NCI-H1105 treated with DMSO at 0.1 percent for 48 hours (cell line): ENCODE measurements at regions not wholly inside any gene's neighbourhood (a gene's known extent, or its start where the extent isn't known, plus 50 kb on each side); places are given as distances from the start of the nearest gene placed in this dataset.
"Not testable (repeated sequence)": the region's sequence is repeated elsewhere in the genome, so short reads cannot be mapped to it uniquely, and the experiment has no call there.

Experiments used
- DNase-seq: peaks from one replicate; lab custom pipeline; 2025; lab: John Stamatoyannopoulos, UW

DNA sequence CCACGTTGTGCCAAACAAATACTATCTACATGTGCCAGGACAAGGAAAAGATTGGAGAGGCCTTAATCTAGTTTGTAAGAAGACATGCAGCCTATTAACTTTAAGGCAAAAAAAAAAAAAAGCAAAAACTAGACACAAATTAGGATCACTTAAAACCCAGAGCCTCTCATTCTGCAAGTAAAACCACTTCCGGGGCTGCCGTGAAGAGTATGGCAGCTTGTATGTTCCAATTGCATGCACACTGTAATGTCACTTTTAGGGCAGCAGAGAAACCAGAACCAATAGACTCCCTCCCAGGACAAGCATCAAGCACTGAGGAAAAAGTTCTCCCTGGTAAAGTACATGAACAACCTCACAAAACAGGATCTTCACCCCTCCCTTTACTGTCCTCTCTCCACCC, 70.6 kb downstream of the RSL24D1 start:
- DNase-seq, result no peak

DNA sequence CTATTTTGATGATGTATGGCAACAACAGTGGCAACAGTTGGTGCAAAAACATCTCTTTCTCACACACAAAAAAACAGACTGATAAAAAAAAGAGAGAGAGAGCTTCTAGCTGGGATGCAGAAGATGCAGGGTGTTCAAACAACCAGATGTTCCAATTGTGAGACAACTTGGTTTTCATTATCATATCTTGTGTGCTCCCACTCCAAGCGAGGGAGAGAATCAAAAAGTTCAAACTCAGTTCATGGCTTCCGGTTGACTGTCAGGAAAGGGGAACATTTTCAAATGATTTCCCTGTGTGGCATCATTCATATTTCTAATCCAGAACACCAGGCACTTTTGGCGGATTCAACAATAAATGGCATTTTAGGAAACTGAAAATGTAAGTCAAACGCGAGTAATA, 72.1 kb downstream of the RSL24D1 start:
- DNase-seq, result no peak

DNA sequence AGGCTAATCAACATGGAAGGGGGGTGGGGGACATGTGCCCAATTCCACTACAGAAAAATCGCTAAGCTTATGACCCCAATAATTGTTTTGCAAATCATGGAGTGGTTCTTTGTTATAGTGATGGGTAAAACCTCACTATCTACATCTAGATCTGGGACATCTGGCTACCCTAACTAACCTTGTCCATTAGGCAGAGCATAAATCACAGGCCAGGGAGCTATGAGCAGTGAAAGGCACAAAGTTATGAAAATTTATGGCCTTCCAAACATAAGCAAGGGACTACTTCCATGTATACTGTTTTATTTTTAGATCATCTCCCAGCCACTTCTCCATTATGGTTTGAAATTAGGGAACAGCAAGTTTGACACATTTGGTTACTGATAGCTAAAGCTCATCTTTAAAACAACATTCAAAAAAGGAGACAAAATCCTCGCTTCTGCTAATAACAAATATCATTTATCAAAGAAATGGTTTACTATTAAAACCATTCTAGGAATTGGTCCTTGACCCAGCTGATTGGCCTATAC, 78.3 kb downstream of the RSL24D1 start:
- no peak for DNase-seq

DNA sequence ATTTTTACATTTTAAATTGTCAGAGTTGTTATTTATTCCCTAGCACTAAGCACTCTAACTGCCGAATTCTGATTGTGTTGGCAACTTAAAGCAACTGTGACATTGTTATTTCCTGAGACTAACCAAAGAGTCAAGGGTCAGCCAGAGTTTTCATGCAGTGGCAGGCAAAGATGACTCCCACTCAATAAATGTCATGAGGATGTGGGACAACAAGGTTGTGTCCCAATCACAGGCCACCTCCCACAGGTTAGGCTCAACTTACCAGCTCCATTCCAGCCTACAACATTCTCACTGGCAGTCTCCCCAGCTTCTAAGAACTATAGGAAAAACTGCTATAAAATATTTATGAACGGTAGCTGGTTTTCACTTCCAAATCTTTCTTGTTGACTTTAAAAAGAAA, 80.1 kb downstream of the RSL24D1 start:
- DNase-seq, result no peak

DNA sequence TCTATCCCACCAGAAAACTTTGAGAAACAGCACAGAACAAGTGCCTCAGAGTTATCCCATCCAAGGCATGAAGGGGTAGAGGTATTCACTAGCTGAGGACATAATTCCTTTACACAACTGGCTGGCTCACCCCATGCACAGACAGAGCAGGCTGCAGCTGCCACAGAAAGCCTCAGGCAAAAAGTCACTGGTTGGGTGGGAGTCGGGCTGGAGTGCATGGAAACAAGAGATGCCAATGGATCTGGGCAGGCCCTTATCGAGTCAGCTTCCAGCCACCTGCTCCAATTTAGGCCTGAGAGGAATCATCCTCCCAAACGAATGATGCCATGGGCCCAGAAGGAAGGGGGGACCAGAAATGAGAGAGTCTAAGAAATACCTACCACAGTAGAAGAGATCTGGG, 83.0 kb downstream of the RSL24D1 start:
- DNase-seq, result no peak

DNA sequence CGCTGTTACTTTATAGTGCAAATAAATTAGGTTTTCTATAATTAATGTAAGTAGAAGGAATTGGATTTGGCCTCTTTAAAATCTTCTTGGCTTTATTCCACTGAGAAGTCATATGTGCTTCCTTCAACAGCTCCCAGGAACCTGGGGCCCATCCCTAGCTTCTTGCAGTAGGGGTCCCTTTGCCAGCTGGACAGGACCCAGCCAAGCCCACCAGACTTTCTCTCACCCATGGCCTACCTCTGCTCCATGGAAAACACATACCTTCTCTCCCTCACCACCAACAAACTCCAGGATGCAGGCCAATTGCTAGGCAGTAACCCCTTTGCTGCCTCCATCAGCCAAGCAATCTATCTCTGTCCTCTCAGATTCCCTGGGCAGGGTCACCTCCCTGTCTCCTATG, 84.0 kb downstream of the RSL24D1 start:
- no peak for DNase-seq

DNA sequence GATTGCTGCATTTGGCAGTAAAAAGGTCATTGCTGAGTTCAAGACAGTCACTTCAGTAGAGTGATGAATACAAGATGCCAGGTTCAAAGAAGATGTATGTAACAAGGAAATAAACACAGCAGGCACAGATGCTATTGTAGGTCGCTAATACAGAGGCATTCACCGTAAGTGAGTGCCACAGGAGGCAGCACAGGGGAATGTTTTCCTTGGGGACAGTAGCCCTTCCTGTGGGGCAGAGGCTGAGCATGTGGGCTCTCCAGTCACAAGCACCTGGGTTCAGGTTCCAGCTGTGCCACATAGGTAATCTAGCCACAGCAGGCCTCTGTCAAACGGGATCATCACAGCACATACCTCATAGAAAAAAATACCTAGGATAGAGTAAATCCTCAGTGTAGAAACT, 86.3 kb downstream of the RSL24D1 start:
- no peak for DNase-seq

- peak; percentile 24 for DNase-seq
Observed at GRCh38 chr15:55108858-55109518, 87.8 kb downstream of the RSL24D1 start.

DNA sequence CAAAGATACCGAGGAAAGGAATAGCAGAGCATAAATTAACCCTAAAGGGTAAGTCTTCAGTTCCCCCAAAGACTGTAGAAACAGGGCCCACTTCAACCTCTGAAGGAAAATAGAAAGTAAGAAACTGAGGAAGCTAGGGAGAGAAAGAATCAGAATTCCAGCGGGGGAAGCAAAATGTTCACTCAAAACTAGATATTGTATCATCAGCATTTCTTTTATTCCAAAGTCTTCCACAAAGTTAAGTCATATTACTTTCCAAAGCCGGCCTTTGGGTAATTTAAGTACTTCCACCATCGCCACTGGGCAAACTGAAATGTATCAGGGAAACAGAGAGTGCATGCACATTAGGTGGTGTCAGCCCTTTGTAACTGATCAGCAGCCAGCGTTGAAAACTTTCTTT, 88.3 kb downstream of the RSL24D1 start:
- no peak for DNase-seq

- no peak for DNase-seq
Observed at GRCh38 chr15:55106155-55106554, 90.6 kb downstream of the RSL24D1 start.

DNA sequence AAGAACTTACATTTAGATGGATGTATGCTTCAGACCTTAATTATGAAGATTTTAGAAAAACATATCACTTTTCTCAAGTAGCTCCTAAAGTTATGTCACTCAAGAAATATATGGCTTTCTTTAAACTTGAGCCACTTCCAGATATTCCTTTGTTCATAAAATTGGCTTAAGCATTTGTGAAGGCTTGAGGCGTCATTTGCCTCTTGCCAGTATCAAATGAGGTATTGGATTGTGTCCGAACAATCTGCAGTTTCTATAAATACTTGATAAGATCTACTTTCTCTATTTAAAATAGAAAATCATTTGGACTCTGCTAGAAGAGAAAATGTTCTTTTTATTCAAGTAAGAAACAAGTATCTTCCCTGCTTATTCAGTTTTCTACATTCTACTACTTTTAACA, 102.6 kb downstream of the RSL24D1 start:
- no peak for DNase-seq

DNA sequence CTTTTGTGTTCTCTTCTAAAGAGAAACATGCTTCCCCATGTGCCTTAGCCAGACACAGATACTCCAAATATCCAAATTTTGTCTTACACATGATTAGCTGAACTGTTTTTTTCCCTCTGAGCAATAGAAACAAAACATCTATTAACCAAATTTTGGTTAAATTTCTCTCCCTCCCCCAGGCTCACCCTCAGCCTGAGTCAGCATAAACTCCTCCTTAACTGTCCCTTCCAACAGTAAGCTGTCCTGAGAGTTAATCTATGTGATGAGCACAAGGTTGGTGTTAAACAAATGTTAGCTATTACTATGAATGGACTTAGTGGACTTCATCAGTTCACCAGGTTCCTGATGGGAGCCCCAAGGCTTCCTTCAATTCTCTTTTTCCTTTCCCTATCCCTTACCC, 108.5 kb downstream of the RSL24D1 start:
- DNase-seq, result no peak

GRCh38 chr15:55084673-55085072, 112.1 kb downstream of the RSL24D1 start:
- DNase-seq, result no peak

DNA sequence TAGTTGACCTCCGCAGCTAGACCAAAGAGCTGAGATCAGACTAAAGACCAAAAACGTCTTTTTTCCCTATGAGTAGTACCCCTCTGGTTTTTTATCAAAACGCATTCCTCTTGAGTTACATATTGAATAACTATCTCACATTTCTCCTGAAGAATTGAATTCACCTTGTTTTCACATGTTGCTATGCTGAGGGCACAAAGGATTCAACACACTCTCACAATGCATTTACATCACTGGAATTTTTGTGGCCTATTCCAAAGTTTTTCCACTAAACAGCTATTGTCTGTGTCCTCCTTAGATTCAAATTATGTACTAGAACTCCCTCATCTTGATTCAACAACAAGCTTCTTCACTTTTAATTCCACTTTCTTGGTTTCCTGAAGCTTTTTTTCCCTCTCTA, 112.5 kb downstream of the RSL24D1 start:
- DNase-seq, result no peak

DNA sequence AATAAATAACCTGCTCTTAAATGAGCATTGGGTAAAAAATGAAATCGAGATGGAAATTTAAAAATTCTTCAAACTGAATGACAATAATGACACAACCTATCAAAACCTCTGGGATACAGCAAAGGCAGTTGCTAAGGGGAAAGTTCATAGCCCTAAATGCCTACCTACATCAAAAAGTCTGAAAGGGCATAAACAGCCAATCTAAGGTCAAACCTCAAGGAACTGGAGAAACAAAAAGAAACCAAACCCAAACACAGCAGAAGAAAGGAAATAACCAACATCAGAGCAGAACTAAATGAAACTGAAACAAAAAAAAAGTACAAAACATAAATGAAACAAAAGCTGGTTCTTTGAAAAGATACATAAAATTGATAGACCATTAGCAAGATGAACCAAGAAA, 119.7 kb downstream of the RSL24D1 start:
- not testable (repeated sequence) for DNase-seq

DNA sequence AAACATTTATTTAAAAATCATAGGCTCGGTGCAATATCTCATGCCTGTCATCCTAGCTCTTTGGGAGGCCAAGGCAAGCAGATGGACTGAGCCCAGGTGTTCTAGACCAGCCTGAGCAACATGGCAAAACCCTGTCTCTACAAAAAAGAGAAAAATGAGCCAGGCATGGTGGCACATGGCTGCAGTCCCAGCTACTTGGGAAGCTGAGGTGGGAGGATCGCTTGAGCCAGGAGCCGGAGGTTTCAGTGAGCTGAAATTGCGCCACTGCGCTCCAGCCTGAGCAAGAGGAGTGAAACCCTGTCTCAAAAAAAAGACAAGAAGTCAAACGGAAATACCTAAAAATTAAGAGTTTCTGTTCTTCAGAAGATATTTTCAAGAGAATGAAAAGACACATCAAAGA, 122.3 kb downstream of the RSL24D1 start:
- no peak for DNase-seq

GRCh38 chr15:55063970-55064369, 132.8 kb downstream of the RSL24D1 start:
- not testable (repeated sequence) for DNase-seq

DNA sequence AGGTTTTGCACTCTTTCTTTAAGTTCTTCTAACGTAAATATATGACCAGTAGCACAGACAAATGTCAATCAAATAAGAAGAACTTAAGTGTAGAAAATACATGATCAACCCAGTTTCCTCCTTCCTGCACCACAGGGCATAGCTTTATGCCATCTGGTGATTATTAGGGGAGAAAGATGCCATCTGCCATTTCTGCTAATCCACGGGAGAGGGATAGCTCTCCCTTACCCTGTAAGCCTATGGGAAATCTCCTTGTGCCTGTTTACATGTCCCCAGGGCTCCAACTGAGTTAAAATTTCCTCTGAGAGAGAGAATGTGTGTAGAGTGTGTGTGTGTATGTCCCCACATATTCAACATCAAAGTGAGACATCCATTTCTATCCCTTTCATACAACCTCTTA, 135.9 kb downstream of the RSL24D1 start:
- no peak for DNase-seq

DNA sequence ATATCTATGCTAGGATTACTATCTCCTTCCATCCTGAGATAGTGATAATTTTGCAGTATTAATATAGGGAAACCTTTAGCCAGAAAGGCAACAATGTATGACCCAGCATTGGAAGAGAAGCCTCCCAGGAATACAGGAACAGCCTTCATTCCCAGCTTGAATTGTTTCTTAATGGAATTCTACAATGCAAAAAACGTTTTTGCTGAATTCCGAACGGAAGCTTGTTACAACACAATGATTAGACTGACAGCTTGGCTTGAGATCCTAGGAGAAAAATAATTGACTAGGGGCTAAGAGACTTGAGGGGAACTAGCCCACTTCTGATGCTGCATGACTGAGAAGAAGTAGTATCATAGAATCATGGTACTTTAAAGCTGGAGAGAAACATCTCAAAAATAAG, 140.2 kb downstream of the RSL24D1 start:
- no peak for DNase-seq

DNA sequence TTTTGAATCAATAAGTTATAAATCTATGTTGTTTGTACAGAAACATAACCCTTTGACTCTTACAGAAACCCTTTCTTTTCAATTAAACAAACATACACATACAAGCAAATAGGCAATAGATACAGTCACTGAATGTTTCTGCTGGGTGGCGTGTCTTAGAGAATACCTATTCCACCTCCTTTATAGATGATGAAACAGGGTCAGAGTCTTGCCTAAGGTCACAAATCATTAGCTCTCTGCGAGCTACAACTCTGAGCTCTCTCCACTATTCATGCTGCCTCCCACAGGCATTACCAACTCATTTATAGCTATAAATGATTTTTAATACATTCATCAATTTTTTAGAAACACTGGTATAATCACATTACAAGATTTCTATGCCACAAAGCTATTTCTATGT, 152.6 kb downstream of the RSL24D1 start:
- no peak for DNase-seq

DNA sequence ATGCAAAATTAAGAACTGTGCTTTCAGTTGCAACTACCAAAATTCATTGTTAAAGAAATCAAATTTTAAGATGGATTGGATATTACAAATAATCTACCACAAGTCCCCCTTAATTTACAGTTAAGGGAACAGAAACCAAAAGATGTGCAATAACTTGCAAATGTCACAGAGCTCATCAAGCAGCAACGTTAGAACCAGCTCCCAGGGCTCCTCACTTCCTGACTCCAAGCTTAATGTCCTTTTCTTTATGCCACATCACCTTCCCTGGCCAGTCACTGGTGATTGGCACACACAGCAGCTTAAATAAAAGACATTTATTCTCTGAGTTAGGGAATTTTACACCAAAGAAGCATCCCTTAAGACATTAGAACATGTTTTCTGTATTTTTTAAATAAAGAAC, 159.7 kb downstream of the RSL24D1 start:
- DNase-seq, result no peak

DNA sequence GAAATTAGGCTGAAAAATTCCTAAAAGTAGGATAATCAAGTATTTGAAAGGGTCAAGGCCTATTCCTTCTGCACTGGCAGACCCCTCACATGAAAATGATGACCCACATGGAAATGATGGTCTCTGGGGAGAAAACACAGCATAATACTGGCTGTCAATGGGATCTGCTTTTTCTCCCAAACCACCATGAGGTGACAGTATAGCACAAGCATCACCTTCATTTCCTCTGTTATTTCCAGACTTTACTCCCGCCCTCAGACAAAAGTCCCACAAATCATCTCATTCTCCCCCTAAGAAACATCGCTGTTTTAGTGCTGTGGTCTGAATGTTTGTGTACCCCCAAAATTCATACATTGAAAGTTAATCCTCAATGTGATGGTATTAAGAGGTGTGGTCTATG, 161.0 kb downstream of the RSL24D1 start:
- no peak for DNase-seq

GRCh38 chr15:55033574-55033973, 163.2 kb downstream of the RSL24D1 start:
- no peak for DNase-seq

DNA sequence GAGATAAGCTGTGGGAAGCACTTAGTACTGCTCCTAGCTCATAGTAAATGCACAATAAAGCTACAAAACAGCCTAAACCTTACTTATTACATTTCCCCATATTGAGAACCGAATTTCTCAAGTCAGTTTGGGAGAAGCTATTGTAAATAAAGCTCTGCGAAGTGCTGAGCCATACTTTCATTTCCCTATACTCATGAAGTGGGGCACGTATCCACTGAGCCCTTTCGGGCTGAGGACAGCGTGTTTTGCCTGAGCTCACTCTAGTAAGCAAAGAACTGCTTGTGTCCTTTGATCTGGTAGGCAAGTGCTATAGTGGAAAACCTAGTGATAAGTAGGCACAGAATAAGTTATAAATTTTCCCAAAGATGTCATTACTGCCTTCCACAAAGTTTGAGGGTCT, 165.0 kb downstream of the RSL24D1 start:
- no peak for DNase-seq
